Effector CD4-positive, alpha-beta T cell (primary cell): ENCODE measurements at regions not wholly inside any gene's neighbourhood (a gene's known extent, or its start where the extent isn't known, plus 50 kb on each side); places are given as distances from the start of the nearest gene placed in this dataset.
"Not testable (repeated sequence)": the region's sequence is repeated elsewhere in the genome, so short reads cannot be mapped to it uniquely, and the experiment has no call there.

Experiments
- DNase-seq: peaks from one replicate; pipeline ENCODE4 v3.0.0-alpha.2; 2020

DNA sequence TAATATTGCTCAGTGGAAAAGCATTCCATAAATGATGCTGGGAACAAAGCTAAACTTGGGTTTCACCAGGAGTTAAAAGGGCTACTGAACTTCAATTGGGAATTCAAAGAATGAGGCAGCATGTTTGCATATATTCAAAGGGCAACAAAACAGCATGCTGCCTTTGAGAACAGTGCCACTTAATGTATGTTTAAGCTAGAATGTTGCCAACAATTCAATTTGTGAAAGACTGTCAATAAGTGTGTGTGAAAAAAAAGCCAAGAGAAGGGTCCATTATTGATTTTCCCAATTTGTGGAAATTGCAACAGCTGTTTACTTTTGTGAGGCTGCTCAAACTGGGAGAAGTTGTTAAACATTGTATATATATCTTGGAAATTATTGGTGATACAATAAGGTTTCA lies 701.9 kb upstream of the ACTRT1 start:
- no peak for DNase-seq

GRCh38 chrX:128739539-128739938 lies 687.3 kb upstream of the ACTRT1 start:
- DNase-seq, result no peak

- no peak for DNase-seq
Observed at GRCh38 chrX:128728943-128729342, 676.7 kb upstream of the ACTRT1 start.

- DNase-seq, result no peak
Observed at GRCh38 chrX:128717635-128718578, 665.7 kb upstream of the ACTRT1 start.

DNA sequence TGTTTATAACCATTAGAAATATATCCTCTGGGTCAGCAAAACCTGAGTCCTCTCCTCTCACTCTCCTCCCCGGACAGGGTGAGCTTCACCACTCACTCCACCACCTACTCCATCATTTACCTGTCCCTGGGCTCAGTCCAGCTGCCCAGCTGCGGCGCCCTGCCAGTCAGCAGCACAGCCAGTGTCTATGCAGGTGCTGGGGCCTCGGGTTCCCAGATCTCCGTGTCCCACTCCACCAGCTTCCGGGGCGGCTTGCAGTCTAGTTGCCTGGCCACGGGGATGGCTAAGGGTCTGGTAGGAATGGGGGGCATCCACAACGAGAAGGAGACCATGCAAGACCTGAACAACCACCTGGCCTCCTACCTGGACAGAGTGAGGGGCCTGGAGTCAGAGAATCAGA lies 662.2 kb upstream of the ACTRT1 start:
- DNase-seq, result no peak

- no peak for DNase-seq
Observed at GRCh38 chrX:128699716-128700285, 647.6 kb upstream of the ACTRT1 start.

- DNase-seq, result no peak
Observed at GRCh38 chrX:128698573-128699181, 646.5 kb upstream of the ACTRT1 start.

DNA sequence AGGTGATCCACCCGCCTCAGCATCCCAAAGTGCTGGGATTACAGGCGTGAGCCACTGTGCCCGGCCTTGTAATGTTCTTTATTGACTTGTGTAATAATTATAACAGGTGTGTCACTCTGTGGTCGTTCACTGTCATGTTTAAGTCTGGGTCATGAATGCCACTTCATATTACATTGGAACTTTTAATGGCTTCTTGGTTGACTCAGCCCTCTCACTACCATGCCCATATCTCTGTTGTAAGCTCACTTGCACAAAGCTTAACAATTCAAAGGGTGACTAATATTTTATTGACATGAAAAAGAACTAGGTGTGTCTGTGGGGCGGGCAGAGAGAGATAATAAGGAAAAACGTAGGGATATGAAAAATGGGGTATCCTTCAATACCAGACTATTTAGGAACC lies 639.7 kb upstream of the ACTRT1 start:
- DNase-seq, result no peak

- no peak for DNase-seq
Observed at GRCh38 chrX:128685387-128685786, 633.2 kb upstream of the ACTRT1 start.

DNA sequence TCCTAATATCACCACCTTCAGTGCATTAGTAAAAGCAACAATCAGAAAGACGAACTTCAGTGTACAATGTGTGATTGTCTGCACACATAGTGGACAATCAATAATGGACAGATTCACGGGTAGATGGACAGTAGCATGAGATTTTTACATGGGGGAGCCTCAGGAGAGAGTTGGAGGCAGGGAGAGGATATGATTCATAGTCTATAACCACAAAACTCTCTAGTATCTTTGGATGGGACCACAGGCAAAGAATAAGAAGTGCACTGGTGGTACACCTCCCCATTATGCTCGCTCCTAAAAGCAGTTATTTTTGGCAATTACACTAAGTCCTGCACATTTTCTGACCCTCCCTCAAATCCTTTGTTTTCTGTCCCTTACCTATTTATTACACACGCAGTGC lies 624.4 kb upstream of the ACTRT1 start:
- no peak for DNase-seq

DNA sequence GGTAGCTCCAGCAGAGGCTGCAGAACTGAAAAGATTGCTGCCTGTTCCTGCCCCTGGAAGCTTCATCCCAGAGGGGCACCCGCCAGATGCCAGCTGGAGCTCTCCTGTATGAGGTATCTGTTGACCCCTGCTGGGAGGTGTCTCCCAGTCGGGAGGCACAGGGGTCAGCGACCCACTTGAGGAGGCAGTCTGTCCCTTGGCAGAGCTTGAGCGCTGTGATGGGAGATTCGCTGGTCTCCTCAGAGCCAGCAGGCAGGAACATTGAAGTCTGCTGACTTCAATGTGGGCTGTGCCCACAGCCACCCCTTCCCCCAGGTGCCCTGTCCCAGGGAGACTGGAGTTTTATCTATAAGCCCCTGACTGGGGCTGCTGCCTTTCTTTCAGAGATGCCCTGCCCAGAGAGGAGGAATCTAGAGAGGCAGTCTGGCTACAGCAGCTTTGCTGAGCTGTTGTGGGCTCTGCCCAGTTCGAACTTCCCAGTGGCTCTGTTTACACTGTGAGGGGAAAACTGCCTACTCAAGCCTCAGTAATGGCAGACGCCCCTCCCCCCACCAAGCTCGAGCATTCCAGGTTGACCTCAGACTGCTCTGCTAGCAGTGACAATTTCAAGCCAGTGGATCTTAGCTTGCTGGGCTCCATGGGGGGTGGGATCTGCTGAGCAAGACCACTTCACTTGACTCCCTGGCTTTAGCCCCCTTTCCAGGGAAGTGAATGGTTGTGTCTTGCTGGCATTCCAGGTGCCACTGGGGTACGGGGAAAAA lies 622.3 kb upstream of the ACTRT1 start:
- not testable (repeated sequence) for DNase-seq

- DNase-seq, result no peak
Observed at GRCh38 chrX:128664211-128664610, 612.0 kb upstream of the ACTRT1 start.

DNA sequence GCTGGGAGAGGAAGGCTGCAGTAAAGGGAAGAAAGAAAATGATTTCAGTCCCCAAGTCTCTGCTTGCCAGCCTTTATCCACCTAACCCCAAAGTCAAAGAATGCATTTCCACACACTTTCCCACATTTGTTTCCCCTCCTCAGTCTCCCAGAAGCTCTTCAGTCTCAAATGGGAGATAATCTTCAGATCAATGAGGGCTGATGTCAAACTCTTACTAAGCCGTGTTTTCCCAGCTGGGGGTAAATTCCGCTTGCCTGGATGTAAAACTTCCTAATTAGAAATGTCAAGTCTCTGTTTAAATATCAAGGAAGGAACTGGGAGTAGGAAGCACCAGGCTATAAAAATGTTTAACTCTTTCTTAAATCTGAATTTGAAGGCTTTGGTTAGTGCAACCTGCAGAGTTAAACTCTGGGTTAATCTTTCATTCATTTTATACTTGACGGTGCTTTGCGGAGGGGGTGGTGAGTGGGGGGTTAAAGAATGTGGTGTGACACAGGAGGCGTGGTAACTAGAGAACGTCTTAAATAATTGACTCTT lies 601.4 kb upstream of the ACTRT1 start:
- no peak for DNase-seq

DNA sequence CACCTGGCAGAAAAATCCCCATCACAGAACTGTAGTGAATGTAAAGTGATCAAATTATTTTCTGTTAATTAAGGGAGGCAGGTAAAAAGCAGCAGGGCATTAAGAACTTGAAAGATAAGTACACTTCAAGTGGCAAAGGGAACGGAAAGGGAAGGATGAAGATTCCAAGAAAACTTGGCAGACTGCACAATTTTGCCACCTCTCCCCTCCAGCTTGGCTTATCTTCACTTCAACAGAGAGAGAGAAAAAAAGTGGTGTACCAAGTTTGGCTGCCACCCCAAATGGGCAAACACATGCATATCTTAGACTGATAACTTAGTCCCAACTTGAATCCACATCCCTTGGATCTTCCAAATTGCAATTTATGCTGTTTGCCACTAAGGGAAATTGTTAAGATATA lies 598.1 kb upstream of the ACTRT1 start:
- DNase-seq, result no peak

DNA sequence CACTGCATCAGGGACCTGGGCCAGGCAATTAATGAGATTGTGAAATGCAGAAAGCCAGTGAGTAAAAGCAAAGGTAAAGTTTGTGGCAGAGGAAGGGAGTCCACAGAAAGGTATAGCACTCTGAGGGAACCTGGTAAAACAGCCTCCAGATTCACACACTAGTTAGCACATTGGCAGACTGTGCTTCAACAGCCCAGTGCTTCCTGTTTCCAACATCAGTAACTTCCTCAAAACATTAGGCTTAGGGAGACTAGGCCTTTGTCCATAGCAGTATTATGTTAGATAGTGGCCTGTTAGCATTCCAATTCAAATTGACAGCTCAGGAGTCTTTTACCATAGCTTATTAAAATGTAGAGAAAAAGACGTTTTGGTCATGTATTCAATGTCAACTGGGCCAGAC lies 582.6 kb upstream of the ACTRT1 start:
- no peak for DNase-seq

GRCh38 chrX:128623361-128623760 lies 571.2 kb upstream of the ACTRT1 start:
- DNase-seq, result no peak

- no peak for DNase-seq
Observed at GRCh38 chrX:128622296-128622695, 570.1 kb upstream of the ACTRT1 start.

DNA sequence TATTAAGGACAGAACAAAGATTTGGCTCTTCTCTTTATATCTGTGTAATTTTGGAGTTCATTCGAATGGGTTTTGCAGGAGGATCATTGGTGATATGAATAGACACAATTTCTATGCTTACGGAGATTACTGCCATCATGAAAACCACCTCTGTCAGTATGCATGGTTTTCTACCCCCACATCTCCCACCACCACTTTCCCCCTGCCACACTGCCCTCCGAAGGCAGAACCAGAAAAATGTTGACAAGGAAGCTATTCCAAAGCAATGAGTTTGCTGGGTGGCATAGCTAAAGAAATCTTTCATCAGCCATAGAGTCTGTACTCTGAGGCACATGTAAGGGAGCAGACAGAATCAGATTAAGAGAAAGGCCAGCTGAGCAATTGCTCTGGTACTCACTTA lies 567.3 kb upstream of the ACTRT1 start:
- no peak for DNase-seq

DNA sequence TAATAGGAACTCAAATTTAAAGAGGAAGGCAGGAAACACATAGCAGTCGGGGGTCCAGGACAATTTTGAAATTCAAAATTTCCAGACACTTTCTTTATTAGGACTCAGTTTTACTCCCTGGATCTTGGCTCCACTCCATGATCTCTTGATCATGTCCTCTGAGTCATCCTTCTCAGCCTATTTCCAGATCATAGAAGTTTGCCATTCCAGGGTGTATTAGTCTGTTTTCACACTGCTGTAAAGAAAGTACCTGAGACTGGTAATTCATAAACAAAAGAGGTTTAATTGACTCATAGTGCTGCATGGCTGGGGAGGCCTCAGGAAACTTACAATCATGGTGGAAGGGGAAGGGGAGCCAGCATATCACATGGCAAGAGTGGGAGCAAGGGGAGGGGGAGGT lies 564.7 kb upstream of the ACTRT1 start:
- DNase-seq, result no peak

GRCh38 chrX:128606817-128607216 lies 554.6 kb upstream of the ACTRT1 start:
- DNase-seq, result not testable (repeated sequence)

- DNase-seq, result not testable (repeated sequence)
Observed at GRCh38 chrX:128606357-128606756, 554.2 kb upstream of the ACTRT1 start.

GRCh38 chrX:128601706-128602105 lies 549.5 kb upstream of the ACTRT1 start:
- no peak for DNase-seq

DNA sequence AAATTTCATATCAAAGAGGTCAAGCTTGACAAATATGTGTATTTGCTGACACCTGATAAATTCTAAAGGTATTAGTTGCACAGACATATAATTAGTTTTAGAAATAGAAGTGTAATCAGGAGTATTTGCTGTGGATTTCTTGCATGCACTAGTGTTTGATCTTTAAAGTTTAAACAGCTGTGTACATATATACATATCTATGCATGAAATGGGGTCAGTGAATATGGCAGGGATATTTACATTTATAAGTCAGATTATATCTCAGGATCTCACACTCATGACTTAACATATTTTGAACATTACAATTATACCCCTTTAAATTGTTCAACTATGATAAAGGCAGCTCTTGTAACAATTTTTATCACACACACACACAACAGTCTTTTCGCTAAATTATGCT lies 547.4 kb upstream of the ACTRT1 start:
- DNase-seq, result no peak
